A673 (cell line): ENCODE measurements at regions not wholly inside any gene's neighbourhood (a gene's known extent, or its start where the extent isn't known, plus 50 kb on each side); places are given as distances from the start of the nearest gene placed in this dataset.

Experiments used
- BruUV-seq: library from RNA; stranded (reverse); fragments of 400-500 nt; replicated peaks from 2 replicates; lab custom pipeline; 2021; lab: Mats Ljungman, UMichigan
- CTCF ChIA-PET: fragments of 300-600 bp; sonication (Branson Sonifier 250); formaldehyde crosslinking; loops from one replicate; lab custom pipeline; 2022; ENCODE audit warnings: antibody characterized with exemption; lab: Charles Lee
- POLR2A ChIA-PET: fragments of 300-600 bp; sonication (Branson Sonifier 250); formaldehyde crosslinking; loops from one replicate; lab custom pipeline; 2022; ENCODE audit warnings: antibody characterized with exemption; ENCODE audit not compliant: low non-redundant PET; lab: Charles Lee
- DNase-seq: peaks from one replicate; pipeline ENCODE4 v3.0.0-alpha.2; 2015; ENCODE audit warnings: low spot score
- H3K27ac ChIP-seq: fragments of 200-600 bp; sonication (generic); 2 replicates; pipeline ENCODE4 v1.5.1; 2016; ENCODE audit warnings: mixed run types, low read depth, mild to moderate bottlenecking, mixed read lengths, antibody characterized with exemption, low read length; ENCODE audit not compliant: poor library complexity, severe bottlenecking
- H3K27me3 ChIP-seq: fragments of 200-600 bp; sonication (generic); replicated peaks from 2 replicates; pipeline ENCODE4 v1.6.1; 2017; ENCODE audit warnings: mixed run types, low read depth, mild to moderate bottlenecking, mixed read lengths, antibody characterized with exemption, low read length; ENCODE audit not compliant: insufficient read depth, poor library complexity
- H3K36me3 ChIP-seq: fragments of 200-600 bp; sonication (generic); 2 replicates; pipeline ENCODE4 v1.6.1; 2016; ENCODE audit warnings: mixed run types, mild to moderate bottlenecking, mixed read lengths, antibody characterized with exemption, low read length; ENCODE audit not compliant: insufficient read depth, poor library complexity, severe bottlenecking
- H3K4me1 ChIP-seq: fragments of 200-600 bp; sonication (generic); 2 replicates; pipeline ENCODE4 v1.6.1; 2017; ENCODE audit warnings: mixed run types, mild to moderate bottlenecking, mixed read lengths, antibody characterized with exemption, low read length; ENCODE audit not compliant: insufficient read depth, poor library complexity, severe bottlenecking
- H3K4me3 ChIP-seq: fragments of 200-600 bp; sonication (generic); 2 replicates; pipeline ENCODE4 v1.5.1; 2016; ENCODE audit warnings: low read depth, mixed run types, mild to moderate bottlenecking, mixed read lengths, low read length; ENCODE audit not compliant: poor library complexity, severe bottlenecking
- H3K9me3 ChIP-seq: fragments of 200-600 bp; sonication (generic); 2 replicates; pipeline ENCODE4 v1.6.1; 2016; ENCODE audit warnings: mixed run types, low read depth, mild to moderate bottlenecking, mixed read lengths, antibody characterized with exemption, low read length; ENCODE audit not compliant: poor library complexity, severe bottlenecking
- EZH2 ChIP-seq: fragments of 200-600 bp; sonication (generic); IDR thresholded peaks from 2 replicates; pipeline ENCODE4 v1.6.1; 2017; ENCODE audit warnings: borderline replicate concordance, low read depth, mild to moderate bottlenecking, mixed read lengths, antibody characterized with exemption, low read length; ENCODE audit not compliant: poor library complexity, severe bottlenecking
- intact Hi-C: fragments of 100-400 bp; cut with micrococcal nuclease; formaldehyde crosslinking; loops from one replicate; pipeline ENCODE4 v1.10.0; 2022; ENCODE audit not compliant: unreplicated experiment
- TF ChIP-seq, protein P1 (sequence below): fragments of 300-800, 200-600 bp; sonication (generic); conservative IDR thresholded peaks from 2 replicates; pipeline ENCODE4 v1.5.1; 2017; ENCODE audit warnings: low read depth, mild to moderate bottlenecking, antibody characterized with exemption, low read length, moderate library complexity, mixed read lengths

DNA sequence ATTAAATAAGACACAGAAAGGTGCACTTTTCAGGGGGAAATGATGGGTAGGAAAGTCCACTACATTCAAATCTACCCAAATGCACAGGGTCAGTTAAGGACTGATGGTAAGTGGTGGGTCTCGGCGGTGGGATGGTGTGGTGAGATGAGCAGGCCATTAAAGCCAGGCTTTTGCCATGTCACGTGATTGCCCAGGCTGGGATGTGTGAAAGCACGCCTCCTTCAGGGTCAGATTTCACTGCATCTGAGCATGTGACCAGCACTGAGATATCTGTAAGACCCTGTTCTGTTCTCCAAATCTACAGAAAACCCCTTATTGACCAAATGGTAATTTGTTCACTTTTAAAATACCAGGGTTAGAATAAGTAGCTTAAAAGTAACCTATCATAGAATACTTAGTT lies 301.5 kb downstream of the MEX3B start:
- Histone ChIP-seq H3K4me3 (no peak overlapping the region), H3K27ac (no peak overlapping the region), H3K36me3 (no peaks in the 10 kb centered on the region), H3K4me1 (peaks cover 6% of the 10 kb centered on the region), H3K27me3 (no peaks in the 10 kb centered on the region), H3K9me3 (no peaks in the 10 kb centered on the region)
- no peak for DNase-seq
- ChIA-PET POLR2A (no interaction called here), CTCF (no interaction called here)
- intact Hi-C loops: no loop called here
- BruUV-seq: no TSS peak
- TF ChIP-seq, protein P1, sequence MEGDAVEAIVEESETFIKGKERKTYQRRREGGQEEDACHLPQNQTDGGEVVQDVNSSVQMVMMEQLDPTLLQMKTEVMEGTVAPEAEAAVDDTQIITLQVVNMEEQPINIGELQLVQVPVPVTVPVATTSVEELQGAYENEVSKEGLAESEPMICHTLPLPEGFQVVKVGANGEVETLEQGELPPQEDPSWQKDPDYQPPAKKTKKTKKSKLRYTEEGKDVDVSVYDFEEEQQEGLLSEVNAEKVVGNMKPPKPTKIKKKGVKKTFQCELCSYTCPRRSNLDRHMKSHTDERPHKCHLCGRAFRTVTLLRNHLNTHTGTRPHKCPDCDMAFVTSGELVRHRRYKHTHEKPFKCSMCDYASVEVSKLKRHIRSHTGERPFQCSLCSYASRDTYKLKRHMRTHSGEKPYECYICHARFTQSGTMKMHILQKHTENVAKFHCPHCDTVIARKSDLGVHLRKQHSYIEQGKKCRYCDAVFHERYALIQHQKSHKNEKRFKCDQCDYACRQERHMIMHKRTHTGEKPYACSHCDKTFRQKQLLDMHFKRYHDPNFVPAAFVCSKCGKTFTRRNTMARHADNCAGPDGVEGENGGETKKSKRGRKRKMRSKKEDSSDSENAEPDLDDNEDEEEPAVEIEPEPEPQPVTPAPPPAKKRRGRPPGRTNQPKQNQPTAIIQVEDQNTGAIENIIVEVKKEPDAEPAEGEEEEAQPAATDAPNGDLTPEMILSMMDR: no peak
- TF ChIP-seq EZH2: no peak

DNA sequence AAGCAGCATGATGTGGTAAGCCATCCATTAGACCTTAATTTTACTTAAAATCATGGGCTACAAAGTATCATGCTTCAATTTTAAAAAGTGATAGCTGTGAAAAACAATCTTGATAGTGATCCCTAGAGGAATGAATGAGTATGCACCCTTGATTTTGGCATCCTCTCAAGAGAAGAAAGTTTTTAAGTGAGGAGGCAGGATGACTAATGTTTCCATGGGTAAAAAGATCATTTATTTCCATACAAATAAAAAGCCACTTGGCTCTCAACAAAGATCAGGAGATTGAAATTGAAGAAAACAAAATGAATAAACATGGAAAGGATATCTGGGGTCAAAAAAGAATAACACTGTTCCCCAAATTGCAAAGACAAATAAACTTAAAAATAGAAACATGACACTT lies 305.4 kb downstream of the MEX3B start:
- Histone ChIP-seq H3K4me3 (no peak overlapping the region), H3K36me3 (no peaks in the 10 kb centered on the region), H3K27me3 (no peaks in the 10 kb centered on the region), H3K4me1 (no peaks in the 10 kb centered on the region), H3K9me3 (no peaks in the 10 kb centered on the region), H3K27ac (no peak overlapping the region)
- ChIA-PET POLR2A (no interaction called here), CTCF (no interaction called here)
- intact Hi-C loops: no loop called here
- DNase-seq: no peak
- no TSS peak for BruUV-seq
- TF ChIP-seq, protein P1: no peak

DNA sequence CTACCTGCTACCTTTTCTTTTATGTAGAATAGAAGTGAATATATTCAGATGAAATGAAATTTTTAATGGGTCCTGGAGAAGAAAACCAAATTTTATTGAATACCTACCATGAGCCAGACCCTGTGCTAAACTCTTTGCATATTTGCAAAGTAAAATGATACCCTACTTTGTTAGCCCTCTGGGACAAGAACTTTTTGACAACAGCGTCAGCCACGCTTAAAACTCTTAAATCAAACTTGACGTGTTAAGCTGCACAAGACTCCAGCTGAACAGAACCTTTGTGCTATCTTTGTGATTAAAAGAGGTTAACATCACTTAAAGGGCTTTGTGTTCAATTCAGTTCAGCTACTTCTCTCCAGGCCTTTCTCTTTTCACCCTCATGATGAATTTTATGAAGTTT lies 316.5 kb downstream of the MEX3B start:
- no peak overlapping the region for H3K4me3 ChIP-seq
- no peaks in the 10 kb centered on the region for H3K27me3 ChIP-seq
- no peaks in the 10 kb centered on the region for H3K36me3 ChIP-seq
- no peak overlapping the region for H3K27ac ChIP-seq
- DNase-seq: no peak
- POLR2A ChIA-PET: no interaction called here
- no peaks in the 10 kb centered on the region for H3K4me1 ChIP-seq
- TF ChIP-seq EZH2: no peak
- TF ChIP-seq, protein P1: no peak
- intact Hi-C loops: no loop called here
- no TSS peak for BruUV-seq
- CTCF ChIA-PET: no interaction called here
- peaks cover 6% of the 10 kb centered on the region for H3K9me3 ChIP-seq
